Activated CD4-positive, alpha-beta memory T cell treated with anti-CD3 and anti-CD28 coated beads, Interleukin-2, amount 10 ng/mL, durations not matched to agents 7 days and 5 days (primary cell): ENCODE measurements at regions not wholly inside any gene's neighbourhood (a gene's known extent, or its start where the extent isn't known, plus 50 kb on each side); places are given as distances from the start of the nearest gene placed in this dataset.

Source experiments
- CTCF ChIA-PET: fragments of 350-600 bp; sonication (Branson Sonifier 250); formaldehyde crosslinking; loops from one replicate; lab custom pipeline; 2021; ENCODE audit warnings: antibody characterized with exemption, inconsistent platforms; lab: Charles Lee
- POLR2A ChIA-PET: fragments of 350-600 bp; sonication (Branson Sonifier 250); formaldehyde crosslinking; loops from one replicate; lab custom pipeline; 2021; ENCODE audit warnings: antibody characterized with exemption; lab: Charles Lee
- DNase-seq: peaks from one replicate; pipeline ENCODE4 v3.0.0-alpha.2; 2020
- H3K27ac Mint-ChIP-seq: one replicate; pipeline ENCODE4 v1.8.0; 2021; ENCODE audit warnings: mild to moderate bottlenecking, mixed read lengths
- H3K27me3 Mint-ChIP-seq: one replicate; pipeline ENCODE4 v1.8.0; 2021; ENCODE audit warnings: mixed read lengths
- H3K36me3 Mint-ChIP-seq: one replicate; pipeline ENCODE4 v1.8.0; 2021; ENCODE audit warnings: low read depth, mixed read lengths
- H3K4me1 Mint-ChIP-seq: one replicate; pipeline ENCODE4 v1.8.0; 2021; ENCODE audit warnings: mixed read lengths
- H3K4me3 Mint-ChIP-seq: one replicate; pipeline ENCODE4 v1.8.0; 2021; ENCODE audit warnings: mild to moderate bottlenecking, mixed read lengths
- H3K9me3 Mint-ChIP-seq: one replicate; pipeline ENCODE4 v1.8.0; 2021; ENCODE audit warnings: mixed read lengths

GRCh38 chr5:158381614-158382160 is 522.7 kb upstream of the CLINT1 start:
- H3K4me3 Mint-ChIP-seq = no peak overlapping the region
- peaks cover 15% of the 10 kb centered on the region for H3K9me3 Mint-ChIP-seq
- no peak for DNase-seq
- POLR2A ChIA-PET = no interaction called here
- CTCF ChIA-PET = no interaction called here
- H3K36me3 Mint-ChIP-seq = no peaks in the 10 kb centered on the region
- H3K4me1 Mint-ChIP-seq = peaks cover 2% of the 10 kb centered on the region
- no peak overlapping the region for H3K27ac Mint-ChIP-seq
- H3K27me3 Mint-ChIP-seq = peaks cover 2% of the 10 kb centered on the region

GRCh38 chr5:158380661-158381060 is 521.7 kb upstream of the CLINT1 start:
- no peak for DNase-seq
- H3K9me3 Mint-ChIP-seq = peaks cover 12% of the 10 kb centered on the region
- ChIA-PET POLR2A (no interaction called here), CTCF (no interaction called here)
- peaks cover 2% of the 10 kb centered on the region for H3K4me1 Mint-ChIP-seq
- peaks cover 2% of the 10 kb centered on the region for H3K27me3 Mint-ChIP-seq
- H3K36me3 Mint-ChIP-seq = no peaks in the 10 kb centered on the region
- no peak overlapping the region for H3K4me3 Mint-ChIP-seq
- H3K27ac Mint-ChIP-seq = no peak overlapping the region

DNA sequence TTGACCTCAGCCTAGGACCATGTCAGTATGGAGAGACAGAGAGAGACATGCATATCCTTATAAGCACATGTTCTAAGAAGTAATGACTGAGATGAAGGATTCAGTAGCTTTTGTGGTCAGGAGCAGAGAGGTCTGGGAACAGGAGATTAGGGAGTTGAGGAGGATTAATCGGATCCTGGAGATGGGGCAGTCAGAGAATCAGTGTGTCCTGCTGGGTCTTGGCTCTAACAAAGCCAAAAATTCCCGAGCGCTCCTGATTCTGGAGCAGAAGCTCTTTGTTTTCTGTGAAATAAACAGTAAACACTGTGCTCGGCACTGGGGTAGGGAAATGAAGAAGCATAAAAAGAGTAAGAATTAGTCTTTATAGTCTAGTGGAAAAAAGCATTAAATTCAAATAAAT is 520.0 kb upstream of the CLINT1 start:
- Mint-ChIP-seq H3K27me3 (peaks cover 2% of the 10 kb centered on the region), H3K4me3 (no peak overlapping the region), H3K9me3 (no peaks in the 10 kb centered on the region), H3K27ac (no peak overlapping the region), H3K4me1 (peaks cover 2% of the 10 kb centered on the region), H3K36me3 (no peaks in the 10 kb centered on the region)
- CTCF ChIA-PET = no interaction called here
- no peak for DNase-seq
- POLR2A ChIA-PET = no interaction called here

GRCh38 chr5:158376679-158377078 is 517.7 kb upstream of the CLINT1 start:
- POLR2A ChIA-PET = no interaction called here

DNA sequence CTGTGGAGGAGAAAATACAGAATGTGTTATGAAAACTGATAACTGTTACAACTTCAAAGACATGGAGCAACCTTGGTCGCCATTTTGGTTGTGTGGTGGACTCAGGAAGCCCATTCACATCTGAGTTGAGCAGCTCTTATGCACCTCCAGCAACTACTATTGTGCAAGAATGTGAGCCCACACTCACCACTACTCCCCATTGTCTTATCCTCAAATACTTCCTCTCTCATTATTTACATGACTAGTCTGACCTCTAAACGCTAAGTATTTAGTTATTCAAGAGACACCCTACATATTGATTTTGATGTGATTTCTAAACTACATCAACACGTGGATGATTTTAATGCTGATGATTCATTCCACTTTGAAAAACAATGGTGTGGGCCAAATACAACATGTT is 516.6 kb upstream of the CLINT1 start:
- no peaks in the 10 kb centered on the region for H3K9me3 Mint-ChIP-seq
- H3K4me3 Mint-ChIP-seq = no peak overlapping the region
- H3K27me3 Mint-ChIP-seq = peaks cover 2% of the 10 kb centered on the region
- ChIA-PET CTCF (no interaction called here), POLR2A (no interaction called here)
- no peaks in the 10 kb centered on the region for H3K36me3 Mint-ChIP-seq
- no peaks in the 10 kb centered on the region for H3K4me1 Mint-ChIP-seq
- no peak for DNase-seq
- H3K27ac Mint-ChIP-seq = no peak overlapping the region

More at GRCh38 chr5:158376679-158377078, 517.7 kb upstream of the CLINT1 start:
- Mint-ChIP-seq H3K36me3 (no peaks in the 10 kb centered on the region), H3K4me3 (no peak overlapping the region), H3K27ac (no peak overlapping the region), H3K4me1 (no peaks in the 10 kb centered on the region), H3K27me3 (peaks cover 2% of the 10 kb centered on the region), H3K9me3 (no peaks in the 10 kb centered on the region)
- CTCF ChIA-PET = interaction anchor here (0.8 kb wide), 1 partner anchor 19 kb away, joined by 4 read pairs; no protein-coding TSS in a partner anchor
- DNase-seq = no peak

DNA sequence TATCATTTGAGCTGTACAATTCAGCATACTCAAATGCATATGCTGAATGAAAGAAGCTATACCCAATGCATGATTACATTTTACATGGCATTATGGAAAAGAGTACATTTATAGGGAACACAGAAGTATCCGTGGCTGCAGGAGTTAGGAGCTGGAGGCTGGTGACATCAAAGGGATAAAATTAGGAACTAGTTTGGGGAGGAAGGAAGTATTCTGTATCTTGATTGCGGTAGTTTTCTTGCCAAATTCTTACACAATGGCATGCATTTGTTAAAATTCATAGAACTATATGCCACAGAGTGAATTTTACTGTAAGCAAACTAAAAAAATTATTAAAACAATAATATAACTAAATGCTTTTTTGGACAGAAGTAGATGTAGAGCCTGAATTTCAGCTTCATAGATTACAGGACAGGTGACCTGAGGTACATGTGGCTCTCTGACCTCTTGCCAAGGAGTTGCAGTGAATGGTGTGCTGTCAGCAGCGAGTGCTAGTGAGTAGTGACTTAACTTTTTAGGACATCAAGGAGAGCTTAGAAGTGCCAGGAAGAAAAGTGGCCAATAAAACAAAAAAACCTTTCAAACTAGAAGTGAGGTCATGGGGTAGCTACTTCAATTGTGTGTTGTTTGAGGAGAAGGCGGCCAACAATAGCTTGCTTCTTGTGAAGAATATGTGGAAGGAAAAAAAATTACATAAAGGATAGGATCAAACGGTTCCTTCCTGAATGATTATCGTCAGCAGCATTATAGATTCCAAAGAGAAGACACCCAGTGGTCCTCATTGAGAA is 514.9 kb upstream of the CLINT1 start:
- no peaks in the 10 kb centered on the region for H3K36me3 Mint-ChIP-seq
- DNase-seq = no peak
- peaks cover 2% of the 10 kb centered on the region for H3K27me3 Mint-ChIP-seq
- no peaks in the 10 kb centered on the region for H3K9me3 Mint-ChIP-seq
- ChIA-PET POLR2A (no interaction called here), CTCF (no interaction called here)
- H3K4me3 Mint-ChIP-seq = no peak overlapping the region
- no peak overlapping the region for H3K27ac Mint-ChIP-seq
- no peaks in the 10 kb centered on the region for H3K4me1 Mint-ChIP-seq

DNA sequence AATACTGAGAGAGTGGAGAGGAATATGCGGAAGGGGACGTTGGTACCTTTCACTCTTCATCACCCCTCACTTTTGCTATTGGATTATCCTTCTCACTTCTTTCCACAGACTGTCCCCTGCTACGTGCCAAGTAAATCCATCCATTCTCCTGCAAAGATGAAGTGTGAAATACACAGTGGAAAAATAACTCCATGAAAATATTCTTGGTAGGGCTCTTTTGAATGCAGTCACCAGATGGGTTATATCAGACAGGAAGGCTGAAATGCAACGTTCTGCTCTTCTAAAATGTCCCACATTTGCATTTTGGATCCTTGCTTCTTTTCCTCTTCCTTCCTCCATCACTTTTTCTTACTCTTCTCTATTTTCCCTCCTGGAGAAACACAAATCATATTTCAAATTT is 510.3 kb upstream of the CLINT1 start:
- CTCF ChIA-PET = interaction anchor here (1.2 kb wide), 1 partner anchor 9 kb away, joined by 5 read pairs; no protein-coding TSS in a partner anchor
- Mint-ChIP-seq H3K4me1 (no peaks in the 10 kb centered on the region), H3K27me3 (no peaks in the 10 kb centered on the region), H3K9me3 (no peaks in the 10 kb centered on the region), H3K36me3 (no peaks in the 10 kb centered on the region), H3K27ac (no peak overlapping the region), H3K4me3 (no peak overlapping the region)
- POLR2A ChIA-PET = no interaction called here
- no peak for DNase-seq

- Mint-ChIP-seq H3K36me3 (no peaks in the 10 kb centered on the region), H3K27ac (no peak overlapping the region), H3K27me3 (no peaks in the 10 kb centered on the region), H3K4me3 (no peak overlapping the region), H3K9me3 (no peaks in the 10 kb centered on the region), H3K4me1 (no peaks in the 10 kb centered on the region)
- DNase-seq = no peak
- POLR2A ChIA-PET = no interaction called here
- CTCF ChIA-PET = interaction anchor here (1.2 kb wide), 1 partner anchor 9 kb away, joined by 5 read pairs; no protein-coding TSS in a partner anchor
Observed at GRCh38 chr5:158368686-158369085, 509.7 kb upstream of the CLINT1 start.

DNA sequence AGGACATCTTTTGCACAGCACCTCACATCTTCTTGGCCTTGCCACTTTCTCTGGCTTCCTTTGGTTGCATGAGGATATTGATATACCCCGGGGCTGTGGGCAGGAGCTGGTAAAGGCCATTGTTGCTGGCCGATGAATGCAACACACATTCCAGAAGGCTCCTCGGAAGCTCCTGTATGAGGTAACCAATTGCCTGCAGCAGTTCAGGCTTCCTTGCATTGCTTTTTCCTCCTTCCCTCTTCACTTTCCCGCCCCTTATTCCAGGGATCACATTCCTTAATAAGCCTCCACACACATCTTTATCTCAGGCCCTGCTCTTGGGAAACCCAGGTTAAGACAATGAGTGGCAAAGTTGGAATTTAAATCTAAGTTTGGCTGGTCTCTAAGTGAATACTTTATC is 505.4 kb upstream of the CLINT1 start:
- no peak overlapping the region for H3K4me3 Mint-ChIP-seq
- POLR2A ChIA-PET = no interaction called here
- H3K9me3 Mint-ChIP-seq = no peaks in the 10 kb centered on the region
- H3K4me1 Mint-ChIP-seq = no peaks in the 10 kb centered on the region
- CTCF ChIA-PET = no interaction called here
- no peaks in the 10 kb centered on the region for H3K36me3 Mint-ChIP-seq
- no peak for DNase-seq
- no peak overlapping the region for H3K27ac Mint-ChIP-seq
- H3K27me3 Mint-ChIP-seq = no peaks in the 10 kb centered on the region

DNA sequence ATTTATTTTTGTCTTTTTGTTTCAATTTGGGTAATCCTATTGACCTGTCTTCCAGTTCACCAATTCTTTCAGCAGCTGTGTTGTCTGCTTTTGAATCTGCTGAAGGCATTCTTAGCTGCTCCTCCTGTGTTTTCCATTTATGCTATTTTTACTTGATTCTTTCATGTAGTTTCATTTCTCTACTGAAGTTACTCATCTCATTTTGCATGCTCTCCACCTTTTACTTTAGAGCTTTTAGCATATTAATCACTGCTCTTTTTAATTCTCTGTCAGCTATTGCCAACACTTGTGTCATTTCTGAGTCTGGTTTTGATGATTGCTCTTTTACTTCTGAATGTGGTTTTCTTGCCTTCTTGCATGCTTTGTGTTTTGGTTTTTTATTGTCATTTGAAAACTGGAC is 496.0 kb upstream of the CLINT1 start:
- ChIA-PET POLR2A (no interaction called here), CTCF (no interaction called here)

DNA sequence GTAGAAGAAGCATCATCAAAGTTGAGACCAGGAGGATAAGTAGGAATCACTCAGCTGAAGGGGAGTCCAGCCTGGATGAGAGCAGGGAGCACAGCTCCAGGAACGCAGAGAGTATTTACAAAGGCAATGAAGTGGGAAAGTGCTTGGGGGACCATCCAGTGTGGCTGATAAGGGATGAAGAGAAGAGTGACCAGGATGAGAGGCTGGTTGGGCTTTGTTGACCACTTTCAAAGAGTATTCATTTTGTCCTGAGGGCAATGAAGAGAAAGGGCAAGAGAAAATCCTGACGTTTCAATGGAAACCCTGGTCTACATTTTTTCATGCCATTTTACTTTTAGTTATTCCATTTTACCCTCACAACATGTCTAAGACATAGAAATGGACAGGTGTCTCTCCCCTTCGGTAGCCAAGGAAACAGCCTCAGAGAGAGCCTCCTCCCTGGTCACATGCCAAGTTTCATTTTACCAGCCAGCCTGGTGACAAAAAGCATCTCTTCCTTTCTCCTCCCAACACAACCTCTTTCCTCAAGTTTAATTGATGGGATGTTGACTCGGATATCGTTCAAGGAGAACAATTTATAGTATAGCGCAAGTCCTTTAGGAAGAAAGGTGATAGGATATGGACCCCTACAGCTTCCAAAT is 492.7 kb upstream of the CLINT1 start:
- Mint-ChIP-seq H3K4me1 (no peaks in the 10 kb centered on the region), H3K4me3 (no peak overlapping the region), H3K27me3 (no peaks in the 10 kb centered on the region), H3K27ac (no peak overlapping the region), H3K36me3 (no peaks in the 10 kb centered on the region), H3K9me3 (no peaks in the 10 kb centered on the region)
- CTCF ChIA-PET = no interaction called here
- DNase-seq = no peak
- POLR2A ChIA-PET = no interaction called here

More for the DNA sequence above, 496.0 kb upstream of the CLINT1 start:
- DNase-seq = no peak
- H3K27ac Mint-ChIP-seq = no peak overlapping the region
- H3K9me3 Mint-ChIP-seq = no peaks in the 10 kb centered on the region
- no peaks in the 10 kb centered on the region for H3K36me3 Mint-ChIP-seq
- H3K4me3 Mint-ChIP-seq = no peak overlapping the region
- H3K4me1 Mint-ChIP-seq = no peaks in the 10 kb centered on the region
- H3K27me3 Mint-ChIP-seq = no peaks in the 10 kb centered on the region

- no peaks in the 10 kb centered on the region for H3K36me3 Mint-ChIP-seq
- H3K27ac Mint-ChIP-seq = no peak overlapping the region
- H3K4me1 Mint-ChIP-seq = no peaks in the 10 kb centered on the region
- ChIA-PET POLR2A (no interaction called here), CTCF (no interaction called here)
- H3K27me3 Mint-ChIP-seq = no peaks in the 10 kb centered on the region
- no peaks in the 10 kb centered on the region for H3K9me3 Mint-ChIP-seq
- no peak for DNase-seq
- no peak overlapping the region for H3K4me3 Mint-ChIP-seq
Observed at GRCh38 chr5:158349987-158350386, 491.0 kb upstream of the CLINT1 start.

DNA sequence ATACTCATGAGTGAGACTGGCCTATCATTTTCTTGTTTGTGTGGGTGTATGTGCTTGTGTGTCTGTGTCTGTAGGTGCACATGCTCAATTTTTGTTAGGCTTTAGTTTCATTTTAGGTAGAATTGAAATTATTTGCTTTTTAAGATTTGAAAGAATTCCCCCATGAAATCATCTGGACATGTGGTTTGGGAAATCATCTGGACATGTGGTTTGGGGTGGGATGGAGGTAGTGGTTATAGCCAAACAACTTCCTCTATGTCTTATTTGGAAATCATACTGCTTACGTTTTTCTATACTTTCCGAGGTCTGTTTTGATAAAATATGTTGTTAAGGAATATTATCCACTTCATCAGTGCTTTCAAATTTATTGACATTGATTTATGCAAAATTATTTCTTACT is 485.4 kb upstream of the CLINT1 start:
- Mint-ChIP-seq H3K27me3 (no peaks in the 10 kb centered on the region), H3K27ac (no peak overlapping the region), H3K4me1 (no peaks in the 10 kb centered on the region), H3K36me3 (no peaks in the 10 kb centered on the region), H3K9me3 (no peaks in the 10 kb centered on the region), H3K4me3 (no peak overlapping the region)
- ChIA-PET POLR2A (no interaction called here), CTCF (no interaction called here)
- DNase-seq = no peak
